Kidney (tissue), 13 donors: ENCODE measurements at regions not wholly inside any gene's neighbourhood (a gene's known extent, or its start where the extent isn't known, plus 50 kb on each side); places are given as distances from the start of the nearest gene placed in this dataset.
"Not testable (repeated sequence)": the region's sequence is repeated elsewhere in the genome, so short reads cannot be mapped to it uniquely, and the experiment has no call there.

Experiments used
- DNase-seq, 5 donors: peaks; one replicate each; pipeline ENCODE4 v3.0.0-alpha.2; 2013 to 2020
- FAIRE-seq: peaks from 2 replicates; lab custom pipeline; 2012; peaks lifted over from hg19 to GRCh38; lab: Jason Lieb, UNC
- H3K27ac ChIP-seq, 2 donors: one replicate each; pipeline ENCODE4 v1.7.0; 2013; ENCODE audit warnings: low read depth in 2 of 2, low read length in 2 of 2, inconsistent platforms in 1 of 2
- H3K27me3 ChIP-seq: one replicate; pipeline ENCODE4 v1.7.1; 2013; ENCODE audit warnings: low read length, inconsistent platforms; ENCODE audit not compliant: control insufficient read depth, insufficient read depth
- H3K36me3 ChIP-seq, 3 donors: one replicate each; pipeline versions ENCODE4 v1.7.0 to v1.7.1; 2013; ENCODE audit warnings: low read length in 3 of 3, control low read depth in 1 of 3, inconsistent platforms in 1 of 3; ENCODE audit not compliant: insufficient read depth in 3 of 3, control insufficient read depth in 2 of 3
- H3K4me1 ChIP-seq, 3 donors: one replicate each; pipeline versions ENCODE4 v1.7.0 to v1.7.1; 2013; ENCODE audit warnings: low read length in 3 of 3, inconsistent platforms in 1 of 3, low read depth in 1 of 3; ENCODE audit not compliant: control insufficient read depth in 2 of 3, insufficient read depth in 2 of 3
- H3K4me3 ChIP-seq, 3 donors: one replicate each; pipeline versions ENCODE4 v1.7.0 to v1.8.1; 2013; ENCODE audit warnings: low read length in 3 of 3, control low read depth in 1 of 3, inconsistent platforms in 1 of 3
- H3K9ac ChIP-seq, 3 donors: one replicate each; pipeline versions ENCODE4 v1.7.0 to v1.7.1; 2013; ENCODE audit warnings: low read length in 3 of 3, control low read depth in 1 of 3, inconsistent platforms in 1 of 3
- H3K9me3 ChIP-seq, 3 donors: one replicate each; pipeline versions ENCODE4 v1.7.0 to v1.7.1; 2013; ENCODE audit warnings: low read length in 3 of 3, control low read depth in 1 of 3, inconsistent platforms in 1 of 3; ENCODE audit not compliant: control insufficient read depth in 2 of 3, insufficient read depth in 1 of 3
- CTCF ChIP-seq: IDR thresholded peaks from 3 replicates; pipeline ENCODE4 v1.5.1; 2012; ENCODE audit warnings: mild to moderate bottlenecking, moderate library complexity, borderline replicate concordance; ENCODE audit not compliant: insufficient read depth; ENCODE audit errors: extremely low read depth
- intact Hi-C: fragments of 100-400 bp; cut with DNase I; formaldehyde crosslinking; loops from one replicate; pipeline ENCODE4 v1.11.1; 2022
- donor health status: control.
- donor health status: control.
- donor health status: control.
- donor health status: control.
- donor health status: control.
- donor health status: DM: yes; HTN: yes; CAD: no.
- donor health status: Normal renal cell carcinoma (clear cell type).

- intact Hi-C loops, result loop anchor here (10.0 kb wide), 1 partner anchor 749 kb away; no protein-coding TSS in a partner anchor
- H3K36me3 ChIP-seq, result no peaks in the 10 kb centered on the region
- H3K27me3 ChIP-seq, result no peaks in the 10 kb centered on the region
- no peaks in the 10 kb centered on the region for H3K9me3 ChIP-seq
- TF ChIP-seq CTCF, result peak; percentile 96
- peak overlapping the region; percentile 52 to 78 (median 59) for H3K4me3 ChIP-seq
- FAIRE-seq, result no peak
- H3K27ac ChIP-seq, result no peak overlapping the region
- peak overlapping the region in 2 of 3 donors; percentile 1 to 17 for H3K9ac ChIP-seq
- DNase-seq, result peak; percentile 87 to 94 (median 88)
- peaks cover 0 to 2% (median 0%) of the 10 kb centered on the region in 3 donors for H3K4me1 ChIP-seq
Observed at GRCh38 chr12:42023733-42024494, 120.8 kb downstream of the GXYLT1 start.

- H3K27me3 ChIP-seq, H3K4me3 ChIP-seq, H3K36me3 ChIP-seq, H3K9me3 ChIP-seq, DNase-seq, H3K27ac ChIP-seq, H3K9ac ChIP-seq, H3K4me1 ChIP-seq, FAIRE-seq: not testable (repeated sequence)
- intact Hi-C loops, result loop anchor here (10.0 kb wide), 1 partner anchor 747 kb away; no protein-coding TSS in a partner anchor
Observed at GRCh38 chr12:42021937-42022336, 122.7 kb downstream of the GXYLT1 start.

GRCh38 chr12:42021469-42021868 is 123.2 kb downstream of the GXYLT1 start:
- Histone ChIP-seq H3K27me3 (no peaks in the 10 kb centered on the region), H3K36me3 (no peaks in the 10 kb centered on the region), H3K4me1 (peaks cover 0 to 2% (median 0%) of the 10 kb centered on the region in 3 donors), H3K27ac (no peak overlapping the region), H3K4me3 (no peak overlapping the region), H3K9me3 (no peaks in the 10 kb centered on the region), H3K9ac (no peak overlapping the region)
- no peak for FAIRE-seq
- TF ChIP-seq CTCF, result no peak
- peak in 3 of 5 donors; percentile 25 to 61 (median 49) for DNase-seq
- intact Hi-C loops, result loop anchor here (10.0 kb wide), 1 partner anchor 747 kb away; no protein-coding TSS in a partner anchor

- Histone ChIP-seq H3K4me3 (no peak overlapping the region), H3K4me1 (peaks cover 0 to 2% (median 0%) of the 10 kb centered on the region in 3 donors), H3K9ac (no peak overlapping the region), H3K27ac (no peak overlapping the region), H3K9me3 (no peaks in the 10 kb centered on the region), H3K36me3 (no peaks in the 10 kb centered on the region), H3K27me3 (no peaks in the 10 kb centered on the region)
- intact Hi-C loops, result loop anchor here (10.0 kb wide), 1 partner anchor 745 kb away; no protein-coding TSS in a partner anchor
- no peak for TF ChIP-seq CTCF
- FAIRE-seq (no peak), DNase-seq (no peak)
Observed at GRCh38 chr12:42020226-42020625, 124.4 kb downstream of the GXYLT1 start.
